Ectodermal cell (in vitro differentiated cells): ENCODE measurements at regions not wholly inside any gene's neighbourhood (a gene's known extent, or its start where the extent isn't known, plus 50 kb on each side); places are given as distances from the start of the nearest gene placed in this dataset.

Experiments
- H3K27ac ChIP-seq: 2 replicates; pipeline ENCODE4 v1.7.0; 2013; ENCODE audit warnings: mild to moderate bottlenecking, low read depth, low read length; ENCODE audit not compliant: insufficient read depth, poor library complexity, severe bottlenecking
- H3K27me3 ChIP-seq: 2 replicates; pipeline ENCODE4 v1.7.0; 2013; ENCODE audit warnings: mild to moderate bottlenecking, low read length; ENCODE audit not compliant: insufficient read depth, control insufficient read depth, poor library complexity, severe bottlenecking
- H3K36me3 ChIP-seq: one replicate; pipeline ENCODE4 v1.7.0; 2013; ENCODE audit warnings: low read length; ENCODE audit not compliant: control insufficient read depth, insufficient read depth
- H3K4me1 ChIP-seq: one replicate; pipeline ENCODE4 v1.7.0; 2013; ENCODE audit warnings: low read length; ENCODE audit not compliant: control insufficient read depth, insufficient read depth
- H3K4me3 ChIP-seq: 2 replicates; pipeline ENCODE4 v1.7.0; 2013; ENCODE audit warnings: low read depth, low read length, control low read depth; ENCODE audit not compliant: insufficient read depth
- H3K9me3 ChIP-seq: 2 replicates; pipeline ENCODE4 v1.7.0; 2013; ENCODE audit warnings: mild to moderate bottlenecking, low read length, moderate library complexity; ENCODE audit not compliant: control insufficient read depth
- WGBS, 2 experiments: methylation state at CpG; one replicate each; pipeline ENCODE4 v1.1.7; 2013; ENCODE audit warnings: missing lambda C conversion rate in 2 of 2; 5-methylcytosine and 5-hydroxymethylcytosine counted together

GRCh38 chr15:93239993-93240392, 151.0 kb upstream of the RGMA start:
- H3K9me3 ChIP-seq, result no peaks in the 10 kb centered on the region
- H3K27ac ChIP-seq, result no peak overlapping the region
- peaks cover 15% of the 10 kb centered on the region for H3K4me1 ChIP-seq
- 95% methylated on average over 3 of the region's 3 CpGs for WGBS, 2 experiments
- no peak overlapping the region for H3K4me3 ChIP-seq
- no peaks in the 10 kb centered on the region for H3K27me3 ChIP-seq
- H3K36me3 ChIP-seq, result no peaks in the 10 kb centered on the region

DNA sequence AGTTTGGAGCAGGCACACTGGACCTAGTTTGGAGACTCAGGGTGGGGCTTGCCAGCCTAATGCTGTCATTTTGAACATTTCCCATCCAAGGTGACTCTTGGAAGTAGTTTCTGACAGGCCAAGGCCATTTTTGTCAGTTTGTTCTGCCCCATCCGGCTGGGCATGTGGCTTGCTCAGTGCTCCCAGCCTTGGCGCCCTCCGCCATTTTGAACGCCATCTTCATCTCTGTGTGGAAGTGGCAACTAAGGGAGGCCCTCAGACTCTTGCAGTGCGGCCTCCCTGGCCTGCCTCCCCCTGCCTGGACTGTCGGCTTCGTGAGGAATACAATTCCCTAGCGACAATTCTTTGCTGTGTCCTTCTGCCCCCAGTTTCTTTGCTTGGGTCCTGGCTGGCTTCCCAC, 150.6 kb upstream of the RGMA start:
- no peaks in the 10 kb centered on the region for H3K27me3 ChIP-seq
- no peak overlapping the region for H3K27ac ChIP-seq
- WGBS, 2 experiments, result 95 to 97% methylated on average over 8 of the region's 8 CpGs
- H3K36me3 ChIP-seq, result no peaks in the 10 kb centered on the region
- H3K4me3 ChIP-seq, result no peak overlapping the region
- H3K4me1 ChIP-seq, result peaks cover 15% of the 10 kb centered on the region
- H3K9me3 ChIP-seq, result no peaks in the 10 kb centered on the region

DNA sequence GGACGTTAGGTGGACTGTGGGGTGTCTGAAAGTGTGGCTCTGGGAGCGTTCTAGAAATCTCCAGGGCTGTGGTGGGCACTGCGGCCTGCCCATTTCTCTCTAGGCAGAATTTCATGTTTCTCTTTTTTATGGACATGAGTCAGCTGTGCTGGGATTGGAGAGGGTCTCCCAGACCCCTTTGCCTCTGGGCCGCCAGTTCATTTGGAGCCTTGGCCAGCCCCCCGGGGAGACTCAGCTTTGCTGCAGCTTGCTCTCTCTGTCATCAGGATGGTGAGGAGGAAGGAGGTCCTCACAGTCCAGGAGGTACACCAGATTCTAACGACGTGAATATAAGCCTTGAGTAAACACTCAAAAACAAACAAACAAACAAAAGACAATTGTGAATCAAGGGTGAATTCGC, 149.6 kb upstream of the RGMA start:
- no peak overlapping the region for H3K27ac ChIP-seq
- no peak overlapping the region for H3K4me3 ChIP-seq
- H3K36me3 ChIP-seq, result no peaks in the 10 kb centered on the region
- 84% methylated on average over 8 of the region's 8 CpGs for WGBS, 2 experiments
- no peaks in the 10 kb centered on the region for H3K9me3 ChIP-seq
- no peaks in the 10 kb centered on the region for H3K27me3 ChIP-seq
- peaks cover 15% of the 10 kb centered on the region for H3K4me1 ChIP-seq

DNA sequence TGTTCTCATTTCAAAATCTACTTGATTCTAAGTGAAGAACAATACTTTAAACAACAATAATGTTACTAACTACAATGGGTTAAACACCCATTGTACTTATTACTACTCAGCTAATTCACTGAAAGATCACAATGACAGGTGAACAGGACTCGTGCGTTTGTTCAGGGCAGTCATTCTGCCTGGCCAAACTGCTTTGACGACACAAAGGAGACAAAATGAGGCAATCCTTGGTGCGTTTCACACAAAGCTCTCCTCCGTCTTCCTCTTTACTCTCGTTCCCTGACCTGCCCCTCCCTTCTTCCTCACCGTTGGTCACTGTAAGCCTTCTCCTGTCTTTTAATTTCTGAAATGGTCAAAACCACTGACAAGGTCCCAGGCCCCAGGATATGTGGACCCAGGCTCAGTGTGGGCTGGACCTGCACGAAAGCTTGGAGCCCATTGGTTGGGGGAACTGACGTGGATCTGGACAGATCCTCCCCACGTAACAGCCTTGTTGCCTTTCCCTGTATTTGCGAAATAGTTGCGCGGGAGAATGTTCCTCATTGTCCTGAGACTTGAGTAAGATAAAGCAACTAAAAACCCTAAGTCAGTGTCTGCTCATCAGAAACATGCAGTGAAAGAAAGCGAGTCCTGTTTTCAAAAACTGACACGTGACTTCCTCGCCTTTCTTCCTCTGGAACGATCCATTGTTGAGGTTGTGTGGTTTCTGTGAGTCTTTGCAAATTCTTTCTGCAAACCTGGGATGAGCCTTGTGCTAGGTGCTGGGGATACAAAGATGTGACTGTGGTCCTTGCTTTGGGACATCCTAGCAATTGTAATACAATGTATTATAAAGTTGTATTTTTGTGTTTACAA, 147.1 kb upstream of the RGMA start:
- no peaks in the 10 kb centered on the region for H3K27me3 ChIP-seq
- no peaks in the 10 kb centered on the region for H3K36me3 ChIP-seq
- no peaks in the 10 kb centered on the region for H3K9me3 ChIP-seq
- WGBS, 2 experiments, result 72 to 78% methylated on average over 16 to 17 of the region's 17 CpGs
- peaks cover 8% of the 10 kb centered on the region for H3K4me1 ChIP-seq
- no peak overlapping the region for H3K4me3 ChIP-seq
- H3K27ac ChIP-seq, result no peak overlapping the region

- WGBS, 2 experiments, result 91% methylated on average over 5 of the region's 5 CpGs
- Histone ChIP-seq H3K27ac (no peak overlapping the region), H3K9me3 (no peaks in the 10 kb centered on the region), H3K4me3 (no peak overlapping the region), H3K4me1 (peaks cover 7% of the 10 kb centered on the region), H3K27me3 (no peaks in the 10 kb centered on the region), H3K36me3 (no peaks in the 10 kb centered on the region)
Measured at GRCh38 chr15:93235269-93235668, 146.3 kb upstream of the RGMA start.

DNA sequence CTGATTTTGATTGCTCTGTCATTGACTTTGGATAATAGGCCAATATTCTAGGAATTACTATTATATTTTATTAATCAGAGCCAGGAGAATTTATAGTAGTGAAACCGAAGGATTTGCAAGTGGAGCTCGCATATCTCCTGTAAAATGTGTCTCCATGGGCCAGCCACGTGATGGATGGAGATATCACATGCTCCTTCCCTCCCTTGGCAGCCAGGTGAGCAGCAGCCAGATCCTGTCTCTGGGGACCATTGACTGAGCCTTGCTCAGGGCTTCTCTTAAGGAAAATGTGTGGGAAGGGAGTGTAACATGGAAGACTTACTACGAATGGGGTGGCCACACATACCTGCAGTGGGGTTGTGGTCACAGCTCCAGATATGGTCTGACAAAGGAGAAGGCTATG, 144.7 kb upstream of the RGMA start:
- Histone ChIP-seq H3K9me3 (no peaks in the 10 kb centered on the region), H3K4me3 (no peak overlapping the region), H3K27me3 (no peaks in the 10 kb centered on the region), H3K4me1 (peaks cover 7% of the 10 kb centered on the region), H3K36me3 (no peaks in the 10 kb centered on the region), H3K27ac (no peak overlapping the region)
- WGBS, 2 experiments, result 94 to 98% methylated on average over 4 of the region's 4 CpGs

GRCh38 chr15:93232845-93233244, 143.8 kb upstream of the RGMA start:
- Histone ChIP-seq H3K27ac (no peak overlapping the region), H3K4me1 (peaks cover 7% of the 10 kb centered on the region), H3K9me3 (no peaks in the 10 kb centered on the region), H3K36me3 (no peaks in the 10 kb centered on the region), H3K4me3 (no peak overlapping the region), H3K27me3 (no peaks in the 10 kb centered on the region)
- WGBS, 2 experiments, result 85 to 87% methylated on average over 7 to 8 of the region's 8 CpGs

GRCh38 chr15:93231994-93232393, 143.0 kb upstream of the RGMA start:
- no peak overlapping the region for H3K27ac ChIP-seq
- no peak overlapping the region for H3K4me3 ChIP-seq
- 72 to 84% methylated on average over 6 of the region's 6 CpGs for whole genome bisulfite sequencing, 2 experiments
- H3K36me3 ChIP-seq, result no peaks in the 10 kb centered on the region
- H3K27me3 ChIP-seq, result no peaks in the 10 kb centered on the region
- peaks cover 7% of the 10 kb centered on the region for H3K4me1 ChIP-seq
- no peaks in the 10 kb centered on the region for H3K9me3 ChIP-seq

GRCh38 chr15:93231261-93231925, 142.4 kb upstream of the RGMA start:
- Histone ChIP-seq H3K27ac (no peak overlapping the region), H3K4me1 (peaks cover 7% of the 10 kb centered on the region), H3K27me3 (no peaks in the 10 kb centered on the region), H3K4me3 (no peak overlapping the region), H3K9me3 (no peaks in the 10 kb centered on the region), H3K36me3 (no peaks in the 10 kb centered on the region)
- 79 to 95% methylated on average over 2 of the region's 2 CpGs for WGBS, 2 experiments

DNA sequence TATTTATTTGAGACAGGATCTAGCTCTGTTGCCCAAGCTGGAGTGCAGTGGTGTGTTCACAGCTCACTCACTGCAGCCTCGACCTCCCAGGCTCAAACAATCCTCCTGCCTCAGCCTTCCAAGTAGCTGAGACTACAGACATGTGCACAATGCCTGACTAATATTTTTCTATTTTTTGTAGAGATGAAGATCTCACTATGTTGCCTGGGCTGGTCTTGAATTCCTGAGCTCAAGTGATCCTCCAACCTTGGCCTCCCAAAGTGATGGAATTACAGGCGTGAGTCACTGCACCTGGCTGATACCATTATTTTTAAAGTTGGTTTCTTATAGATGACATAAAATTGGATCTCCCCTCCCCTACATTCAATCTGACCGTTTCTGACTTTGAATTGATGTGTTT, 139.5 kb upstream of the RGMA start:
- Histone ChIP-seq H3K4me1 (peaks cover 7% of the 10 kb centered on the region), H3K9me3 (no peaks in the 10 kb centered on the region), H3K36me3 (no peaks in the 10 kb centered on the region), H3K27me3 (no peaks in the 10 kb centered on the region), H3K27ac (no peak overlapping the region), H3K4me3 (no peak overlapping the region)
- 88 to 92% methylated on average over 2 to 3 of the region's 3 CpGs for WGBS, 2 experiments
